ENCODE measurements at regions not wholly inside any gene's neighbourhood (a gene's known extent, or its start where the extent isn't known, plus 50 kb on each side); places are given as distances from the start of the nearest gene placed in this dataset.

DNA sequence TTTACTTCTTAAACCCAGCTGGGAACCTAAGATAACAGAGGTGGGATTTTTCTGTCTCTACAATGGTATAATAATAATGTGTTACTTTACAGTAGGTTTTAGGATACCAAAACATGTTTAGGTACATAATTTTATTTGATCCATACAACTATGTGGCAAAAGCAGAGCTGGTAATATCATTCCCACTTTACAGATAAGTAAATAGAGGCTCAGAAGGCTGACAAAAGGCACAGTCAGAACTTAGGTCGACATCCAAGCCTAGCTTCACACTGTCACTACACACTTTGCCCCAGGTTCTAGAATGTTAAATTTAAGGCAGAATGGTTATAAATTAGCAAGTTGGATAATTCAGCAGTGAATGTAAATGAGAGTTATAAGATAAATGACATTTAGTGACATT is 189.6 kb upstream of the PARD3B start:
- TF ChIP-seq CTCF (IDR thresholded peaks at IDR 0.05) (no peak), POLR2A (IDR thresholded peaks at IDR 0.05) (no peak)

All from uterus (tissue), 2 donors.